WTC11 (cell line): ENCODE measurements at regions not wholly inside any gene's neighbourhood (a gene's known extent, or its start where the extent isn't known, plus 50 kb on each side); places are given as distances from the start of the nearest gene placed in this dataset.
A peak's percentile ranks its signal among the peaks of the same experiment; 100 is the strongest.

ENCODE experiments used
- ATAC-seq: fragments of 200-7000 bp; cut with Tn5 transposase; 2 replicates; pipeline ENCODE4 v1.10.0; 2021; ENCODE audit warnings: mild to moderate bottlenecking, moderate library complexity
- CTCF ChIA-PET: fragments of 300-600 bp; sonication (Branson Sonifier 250); formaldehyde crosslinking; loops from one replicate; lab custom pipeline; 2021; ENCODE audit warnings: antibody characterized with exemption; lab: Charles Lee
- POLR2A ChIA-PET: fragments of 350-600 bp; sonication (Branson Sonifier 250); formaldehyde crosslinking; loops from one replicate; lab custom pipeline; 2021; ENCODE audit warnings: antibody characterized with exemption; lab: Charles Lee
- DNase-seq: peaks from one replicate; pipeline ENCODE4 v3.0.0; 2021; ENCODE audit warnings: low spot score
- H3K27ac Mint-ChIP-seq: 2 replicates; pipeline ENCODE4 v1.8.0; 2021; ENCODE audit warnings: mixed read lengths
- H3K27me3 Mint-ChIP-seq: 2 replicates; pipeline ENCODE4 v1.8.0; 2021; ENCODE audit warnings: low read depth, mild to moderate bottlenecking, moderate library complexity, mixed read lengths
- H3K36me3 Mint-ChIP-seq: 2 replicates; pipeline ENCODE4 v1.8.0; 2021; ENCODE audit warnings: mixed read lengths
- H3K4me1 Mint-ChIP-seq: 2 replicates; pipeline ENCODE4 v1.8.0; 2022; ENCODE audit warnings: mixed read lengths
- H3K4me3 Mint-ChIP-seq: 2 replicates; pipeline ENCODE4 v1.8.0; 2021; ENCODE audit warnings: mild to moderate bottlenecking, moderate library complexity, mixed read lengths
- H3K9me3 Mint-ChIP-seq: 2 replicates; pipeline ENCODE4 v1.8.0; 2021; ENCODE audit warnings: mixed read lengths
- AFF4 ChIP-seq: sonication (generic); formaldehyde crosslinking; IDR thresholded peaks from 2 replicates; pipeline ENCODE4 v1.8.1; 2023; ENCODE audit warnings: mild to moderate bottlenecking, missing genetic modification reagents, borderline replicate concordance
- ATF1 ChIP-seq: sonication (generic); formaldehyde crosslinking; IDR thresholded peaks from 2 replicates; pipeline ENCODE4 v1.8.1; 2023; ENCODE audit warnings: mild to moderate bottlenecking, moderate library complexity, missing genetic modification reagents
- ATF2 ChIP-seq: sonication (generic); formaldehyde crosslinking; IDR thresholded peaks from 2 replicates; pipeline ENCODE4 v1.8.1; 2022; ENCODE audit warnings: low read depth, missing genetic modification reagents, borderline replicate concordance
- CBFB ChIP-seq: sonication (generic); formaldehyde crosslinking; IDR thresholded peaks from 2 replicates; pipeline ENCODE4 v1.8.1; 2022; ENCODE audit warnings: mild to moderate bottlenecking, low read depth, missing genetic modification reagents
- CREB1 ChIP-seq: sonication (generic); formaldehyde crosslinking; IDR thresholded peaks from 2 replicates; pipeline ENCODE4 v1.8.0; 2023; ENCODE audit warnings: mild to moderate bottlenecking, missing genetic modification reagents
- CREM ChIP-seq: sonication (generic); formaldehyde crosslinking; IDR thresholded peaks from 2 replicates; pipeline ENCODE4 v1.8.1; 2022; ENCODE audit warnings: mild to moderate bottlenecking, missing genetic modification reagents, moderate library complexity
- E2F1 ChIP-seq: sonication (generic); formaldehyde crosslinking; IDR thresholded peaks from 2 replicates; pipeline ENCODE4 v1.8.0; 2022; ENCODE audit warnings: mild to moderate bottlenecking, missing genetic modification reagents
- E2F5 ChIP-seq: sonication (generic); formaldehyde crosslinking; IDR thresholded peaks from 2 replicates; pipeline ENCODE4 v1.8.1; 2022; ENCODE audit warnings: mild to moderate bottlenecking, moderate library complexity, missing genetic modification reagents
- ELF4 ChIP-seq: sonication (generic); formaldehyde crosslinking; IDR thresholded peaks from 2 replicates; pipeline ENCODE4 v1.8.1; 2022; ENCODE audit warnings: low read depth, mild to moderate bottlenecking, moderate library complexity, missing genetic modification reagents
- FOXK1 ChIP-seq: sonication (generic); formaldehyde crosslinking; IDR thresholded peaks from 2 replicates; pipeline ENCODE4 v1.8.0; 2022; ENCODE audit warnings: mild to moderate bottlenecking, moderate library complexity, missing genetic modification reagents
- FOXP1 ChIP-seq: sonication (generic); formaldehyde crosslinking; IDR thresholded peaks from 2 replicates; pipeline ENCODE4 v1.8.0; 2022; ENCODE audit warnings: missing genetic modification reagents, mild to moderate bottlenecking, moderate library complexity, borderline replicate concordance
- GRHL2 ChIP-seq: fragments of 250-450 bp; sonication (Bioruptor Pico); IDR thresholded peaks from 2 replicates; pipeline ENCODE4 v1.8.0; 2022; ENCODE audit warnings: mild to moderate bottlenecking, moderate library complexity; ENCODE audit not compliant: insufficient replicate concordance, severe bottlenecking
- GTF2I ChIP-seq: fragments of 250-450 bp; sonication (Bioruptor Pico); conservative IDR thresholded peaks from 2 replicates; pipeline ENCODE4 v1.4.0; 2021; ENCODE audit warnings: mild to moderate bottlenecking
- IRF2 ChIP-seq: sonication (generic); formaldehyde crosslinking; IDR thresholded peaks from 2 replicates; pipeline ENCODE4 v1.8.0; 2022; ENCODE audit warnings: low read depth, missing genetic modification reagents, borderline replicate concordance
- JAZF1 ChIP-seq: fragments of 250-450 bp; sonication (Bioruptor Pico); IDR thresholded peaks from 2 replicates; pipeline ENCODE4 v1.9.0; 2021; ENCODE audit warnings: moderate library complexity, mild to moderate bottlenecking, inconsistent platforms
- NR3C1 ChIP-seq: sonication (generic); formaldehyde crosslinking; conservative IDR thresholded peaks from 2 replicates; pipeline ENCODE4 v1.8.1; 2023; ENCODE audit warnings: low read depth, mild to moderate bottlenecking, missing genetic modification reagents
- ZNF219 ChIP-seq: sonication (generic); formaldehyde crosslinking; IDR thresholded peaks from 2 replicates; pipeline ENCODE4 v1.8.0; 2023; ENCODE audit warnings: missing genetic modification reagents, mild to moderate bottlenecking, borderline replicate concordance
- ZNF396 ChIP-seq: fragments of 250-450 bp; sonication (Bioruptor Pico); IDR thresholded peaks from 2 replicates; pipeline ENCODE4 v1.8.0; 2021; ENCODE audit warnings: mild to moderate bottlenecking, moderate library complexity, borderline replicate concordance
- TF ChIP-seq, protein P1 (sequence below): sonication (generic); formaldehyde crosslinking; IDR thresholded peaks from 2 replicates; pipeline ENCODE4 v1.8.0; 2022; ENCODE audit warnings: mild to moderate bottlenecking, missing genetic modification reagents
- TF ChIP-seq, protein P2 (sequence below): sonication (generic); formaldehyde crosslinking; IDR thresholded peaks from 2 replicates; pipeline ENCODE4 v1.8.1; 2022; ENCODE audit warnings: mild to moderate bottlenecking, missing genetic modification reagents, moderate library complexity, borderline replicate concordance
- TF ChIP-seq, protein P3 (sequence below): sonication (generic); formaldehyde crosslinking; IDR thresholded peaks from 2 replicates; pipeline ENCODE4 v1.8.0; 2022; ENCODE audit warnings: mild to moderate bottlenecking, missing genetic modification reagents

GRCh38 chr9:107541523-107541922 lies 52.0 kb upstream of the KLF4 start:
- POLR2A ChIA-PET = no interaction called here
- Mint-ChIP-seq H3K9me3 (no peaks in the 10 kb centered on the region), H3K36me3 (no peaks in the 10 kb centered on the region), H3K4me1 (peaks cover 50% of the 10 kb centered on the region), H3K4me3 (no peak overlapping the region), H3K27ac (no peak overlapping the region), H3K27me3 (no peaks in the 10 kb centered on the region)
- TF ChIP-seq NR3C1 (CRISPR knock-in tag) = no peak
- TF ChIP-seq ZNF396 (CRISPR knock-in tag) = no peak
- TF ChIP-seq, protein P1, sequence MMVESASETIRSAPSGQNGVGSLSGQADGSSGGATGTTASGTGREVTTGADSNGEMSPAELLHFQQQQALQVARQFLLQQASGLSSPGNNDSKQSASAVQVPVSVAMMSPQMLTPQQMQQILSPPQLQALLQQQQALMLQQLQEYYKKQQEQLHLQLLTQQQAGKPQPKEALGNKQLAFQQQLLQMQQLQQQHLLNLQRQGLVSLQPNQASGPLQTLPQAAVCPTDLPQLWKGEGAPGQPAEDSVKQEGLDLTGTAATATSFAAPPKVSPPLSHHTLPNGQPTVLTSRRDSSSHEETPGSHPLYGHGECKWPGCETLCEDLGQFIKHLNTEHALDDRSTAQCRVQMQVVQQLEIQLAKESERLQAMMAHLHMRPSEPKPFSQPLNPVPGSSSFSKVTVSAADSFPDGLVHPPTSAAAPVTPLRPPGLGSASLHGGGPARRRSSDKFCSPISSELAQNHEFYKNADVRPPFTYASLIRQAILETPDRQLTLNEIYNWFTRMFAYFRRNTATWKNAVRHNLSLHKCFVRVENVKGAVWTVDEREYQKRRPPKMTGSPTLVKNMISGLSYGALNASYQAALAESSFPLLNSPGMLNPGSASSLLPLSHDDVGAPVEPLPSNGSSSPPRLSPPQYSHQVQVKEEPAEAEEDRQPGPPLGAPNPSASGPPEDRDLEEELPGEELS (CRISPR knock-in tag) = no peak
- TF ChIP-seq GTF2I (CRISPR knock-in tag) = no peak
- TF ChIP-seq, protein P2, sequence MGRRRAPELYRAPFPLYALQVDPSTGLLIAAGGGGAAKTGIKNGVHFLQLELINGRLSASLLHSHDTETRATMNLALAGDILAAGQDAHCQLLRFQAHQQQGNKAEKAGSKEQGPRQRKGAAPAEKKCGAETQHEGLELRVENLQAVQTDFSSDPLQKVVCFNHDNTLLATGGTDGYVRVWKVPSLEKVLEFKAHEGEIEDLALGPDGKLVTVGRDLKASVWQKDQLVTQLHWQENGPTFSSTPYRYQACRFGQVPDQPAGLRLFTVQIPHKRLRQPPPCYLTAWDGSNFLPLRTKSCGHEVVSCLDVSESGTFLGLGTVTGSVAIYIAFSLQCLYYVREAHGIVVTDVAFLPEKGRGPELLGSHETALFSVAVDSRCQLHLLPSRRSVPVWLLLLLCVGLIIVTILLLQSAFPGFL (CRISPR knock-in tag) = no peak
- no peak for TF ChIP-seq CREB1
- TF ChIP-seq FOXK1 (CRISPR knock-in tag) = no peak
- no peak for TF ChIP-seq ZNF219
- no peak for TF ChIP-seq GRHL2 (CRISPR knock-in tag)
- TF ChIP-seq ELF4 = no peak
- no peak for TF ChIP-seq IRF2 (CRISPR knock-in tag)
- TF ChIP-seq, protein P3, sequence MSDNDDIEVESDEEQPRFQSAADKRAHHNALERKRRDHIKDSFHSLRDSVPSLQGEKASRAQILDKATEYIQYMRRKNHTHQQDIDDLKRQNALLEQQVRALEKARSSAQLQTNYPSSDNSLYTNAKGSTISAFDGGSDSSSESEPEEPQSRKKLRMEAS (CRISPR knock-in tag) = no peak
- TF ChIP-seq E2F1 (CRISPR knock-in tag) = no peak
- TF ChIP-seq AFF4 (CRISPR knock-in tag) = no peak
- no peak for TF ChIP-seq FOXP1 (CRISPR knock-in tag)
- TF ChIP-seq ATF1 (CRISPR knock-in tag) = no peak
- CTCF ChIA-PET = interaction anchor here (1.3 kb wide), 1 partner anchor 116 kb away, joined by 3 read pairs; no protein-coding TSS in a partner anchor
- no peak for ATAC-seq
- DNase-seq = no peak

DNA sequence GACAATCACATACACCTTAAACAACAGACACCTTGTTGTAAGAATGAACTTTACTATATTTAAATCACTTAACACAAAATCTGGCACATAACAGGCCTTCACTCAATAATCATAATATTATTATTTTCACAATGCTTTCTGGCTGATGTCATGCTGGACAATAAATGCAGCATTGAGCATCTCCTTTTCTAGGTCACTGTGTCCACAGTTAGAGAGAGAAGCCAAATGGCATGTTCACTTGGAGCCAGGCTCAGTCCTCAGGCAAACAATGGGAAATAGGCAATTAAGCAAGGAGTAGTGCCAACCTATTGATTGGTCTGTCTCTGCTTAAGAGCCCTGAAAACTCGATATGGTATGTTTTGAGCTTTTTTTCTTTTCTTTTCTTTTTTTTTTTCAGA lies 50.6 kb upstream of the KLF4 start:
- Mint-ChIP-seq H3K36me3 (no peaks in the 10 kb centered on the region), H3K9me3 (no peaks in the 10 kb centered on the region), H3K27me3 (no peaks in the 10 kb centered on the region), H3K27ac (no peak overlapping the region), H3K4me3 (no peak overlapping the region), H3K4me1 (peaks cover 46% of the 10 kb centered on the region)
- no peak for DNase-seq
- ChIA-PET POLR2A (no interaction called here), CTCF (interaction anchor here (0.7 kb wide), 1 partner anchor 118 kb away, joined by 3 read pairs; no protein-coding TSS in a partner anchor)
- 0 out of 2 replicates have a peak, but pooled peaks have one; percentile 14 for ATAC-seq
- TF ChIP-seq ATF2 (CRISPR knock-in tag) (no peak), FOXK1 (CRISPR knock-in tag) (no peak), JAZF1 (CRISPR knock-in tag) (no peak), CREM (CRISPR knock-in tag) (no peak), CBFB (CRISPR knock-in tag) (no peak), E2F5 (CRISPR knock-in tag) (no peak)
- TF ChIP-seq, protein P3 (CRISPR knock-in tag) = no peak
